ENCODE measurements at regions not wholly inside any gene's neighbourhood (a gene's known extent, or its start where the extent isn't known, plus 50 kb on each side); places are given as distances from the start of the nearest gene placed in this dataset.

GRCh38 chr4:144318797-144319196 is 178.3 kb upstream of the GYPA start (continued):
- TF ChIP-seq ZNF396 (CRISPR knock-in tag; IDR thresholded peaks at IDR 0.05; ENCODE audit: borderline replicate concordance): no peak
- TF ChIP-seq FOXP1 (CRISPR knock-in tag; IDR thresholded peaks at IDR 0.05; ENCODE audit: borderline replicate concordance): no peak
- no peak for TF ChIP-seq GRHL2 (CRISPR knock-in tag; IDR thresholded peaks at IDR 0.05; ENCODE audit: insufficient replicate concordance, severe bottlenecking)
- TF ChIP-seq NFE2L1 (CRISPR knock-in tag; IDR thresholded peaks at IDR 0.05): no peak
- TF ChIP-seq FOXP4 (CRISPR knock-in tag; IDR thresholded peaks at IDR 0.05): no peak
- no peak for TF ChIP-seq SOX15 (CRISPR knock-in tag; IDR thresholded peaks at IDR 0.05)

GRCh38 chr4:144336633-144337032 is 196.1 kb upstream of the GYPA start:
- Mint-ChIP-seq H3K4me1 (peaks cover 20% of the 10 kb centered on the region), H3K9me3 (peaks cover 17% of the 10 kb centered on the region), H3K36me3 (peaks cover 7% of the 10 kb centered on the region; the same call in 1 of the 2 replicates), H3K4me3 (no peak overlapping the region), H3K27ac (no peak overlapping the region), H3K27me3 (ENCODE audit: low read depth) (no peaks in the 10 kb centered on the region)
- no peak for ATAC-seq
- CTCF ChIA-PET: no interaction called here
- POLR2A ChIA-PET: no interaction called here
- TF ChIP-seq ZNF396 (CRISPR knock-in tag; IDR thresholded peaks at IDR 0.05; ENCODE audit: borderline replicate concordance) (no peak), ETV6 (CRISPR knock-in tag; IDR thresholded peaks at IDR 0.05) (no peak), MLX (CRISPR knock-in tag; IDR thresholded peaks at IDR 0.05) (no peak), ERG (CRISPR knock-in tag; IDR thresholded peaks at IDR 0.05) (no peak), USF2 (CRISPR knock-in tag; IDR thresholded peaks at IDR 0.05) (no peak), ELF4 (CRISPR knock-in tag; IDR thresholded peaks at IDR 0.05; ENCODE audit: low read depth) (no peak), CTCF (IDR thresholded peaks at IDR 0.05) (no peak), E2F4 (CRISPR knock-in tag; IDR thresholded peaks at IDR 0.05; ENCODE audit: borderline replicate concordance, low read depth) (no peak), STAT6 (CRISPR knock-in tag; conservative IDR thresholded peaks at IDR 0.05; ENCODE audit: low read depth) (no peak), CBFB (CRISPR knock-in tag; IDR thresholded peaks at IDR 0.05; ENCODE audit: low read depth) (no peak), ZNF425 (CRISPR knock-in tag; conservative IDR thresholded peaks at IDR 0.05) (no peak), ZNF232 (CRISPR knock-in tag; IDR thresholded peaks at IDR 0.05) (no peak), AR (CRISPR knock-in tag; IDR thresholded peaks at IDR 0.05) (no peak)
- no peak for DNase-seq (ENCODE audit: low spot score)

All from WTC11 (cell line).